GM10248 (cell line): ENCODE measurements at regions not wholly inside any gene's neighbourhood (a gene's known extent, or its start where the extent isn't known, plus 50 kb on each side); places are given as distances from the start of the nearest gene placed in this dataset.
"Not testable (repeated sequence)": the region's sequence is repeated elsewhere in the genome, so short reads cannot be mapped to it uniquely, and the experiment has no call there.

Experiments used
- CTCF ChIA-PET: fragments of 300-600 bp; sonication (Branson Sonifier 250); formaldehyde crosslinking; extraction: SDS; loops from one replicate; lab custom pipeline; 2021; ENCODE audit warnings: antibody characterized with exemption; lab: Yijun Ruan, JAX
- POLR2A ChIA-PET: fragments of 350-650 bp; sonication (Branson Sonifier 250); formaldehyde crosslinking; extraction: SDS; loops from one replicate; lab custom pipeline; 2020; ENCODE audit warnings: antibody characterized with exemption; lab: Yijun Ruan, JAX
- DNase-seq: peaks from one replicate; pipeline ENCODE4 v3.0.0; 2012; ENCODE audit errors: extremely low spot score
- CTCF ChIP-seq: IDR thresholded peaks from 2 replicates; pipeline ENCODE4 v1.5.1; 2012; ENCODE audit warnings: mild to moderate bottlenecking, low read depth; ENCODE audit errors: extremely low read depth, missing control alignments, control extremely low read depth

GRCh38 chr4:61011051-61011450 lies 189.1 kb upstream of the ADGRL3 start:
- no peak for DNase-seq
- ChIA-PET CTCF (no interaction called here), POLR2A (no interaction called here)
- no peak for TF ChIP-seq CTCF

- CTCF ChIA-PET, POLR2A ChIA-PET: not testable (repeated sequence)
Measured at GRCh38 chr4:61011936-61012335, 188.2 kb upstream of the ADGRL3 start.

GRCh38 chr4:61024610-61025009 lies 175.5 kb upstream of the ADGRL3 start:
- POLR2A ChIA-PET = no interaction called here
- no peak for TF ChIP-seq CTCF
- CTCF ChIA-PET = no interaction called here
- no peak for DNase-seq

More at GRCh38 chr4:61011936-61012335, 188.2 kb upstream of the ADGRL3 start:
- not testable (repeated sequence) for DNase-seq

GRCh38 chr4:61027939-61028338 lies 172.2 kb upstream of the ADGRL3 start:
- ChIA-PET POLR2A (no interaction called here), CTCF (interaction anchor here (1.0 kb wide), 1 partner anchor 11 kb away, joined by 3 read pairs; no protein-coding TSS in a partner anchor)
- TF ChIP-seq CTCF = no peak
- DNase-seq = no peak

GRCh38 chr4:61036071-61036684 lies 163.9 kb upstream of the ADGRL3 start:
- TF ChIP-seq CTCF = no peak
- POLR2A ChIA-PET = no interaction called here
- CTCF ChIA-PET = no interaction called here

GRCh38 chr4:61041527-61041926 lies 158.6 kb upstream of the ADGRL3 start:
- DNase-seq = no peak
- POLR2A ChIA-PET = no interaction called here
- CTCF ChIA-PET = interaction anchor here (1.4 kb wide), 1 partner anchor 13 kb away, joined by 3 read pairs; no protein-coding TSS in a partner anchor
- TF ChIP-seq CTCF = no peak

More at GRCh38 chr4:61036071-61036684, 163.9 kb upstream of the ADGRL3 start:
- no peak for DNase-seq

GRCh38 chr4:61044837-61045236 lies 155.3 kb upstream of the ADGRL3 start:
- no peak for TF ChIP-seq CTCF
- ChIA-PET POLR2A (no interaction called here), CTCF (no interaction called here)
- DNase-seq = no peak
